Lower lobe of right lung (tissue), 2 donors: ENCODE measurements at regions not wholly inside any gene's neighbourhood (a gene's known extent, or its start where the extent isn't known, plus 50 kb on each side); places are given as distances from the start of the nearest gene placed in this dataset.

Source experiments
- ATAC-seq, 2 donors: fragments of 200-7000 bp; cut with Tn5 transposase; one replicate each; pipeline ENCODE4 v1.9.1; 2020 to 2022; ENCODE audit warnings: mild to moderate bottlenecking in 2 of 2, moderate library complexity in 2 of 2
- DNase-seq: peaks from one replicate; pipeline ENCODE4 v3.0.0-alpha.2; 2020
- H3K27ac ChIP-seq: fragments of 200-600 bp; one replicate; pipeline ENCODE4 v1.8.0; 2022
- H3K27me3 ChIP-seq: fragments of 200-600 bp; one replicate; pipeline ENCODE4 v1.8.0; 2022; ENCODE audit warnings: low read depth
- H3K36me3 ChIP-seq: fragments of 200-600 bp; one replicate; pipeline ENCODE4 v1.8.0; 2022; ENCODE audit warnings: mild to moderate bottlenecking
- H3K4me1 ChIP-seq: fragments of 200-600 bp; one replicate; pipeline ENCODE4 v1.8.0; 2022
- H3K4me3 ChIP-seq: fragments of 200-600 bp; one replicate; pipeline ENCODE4 v1.8.0; 2022; ENCODE audit warnings: mild to moderate bottlenecking
- H3K9me3 ChIP-seq: fragments of 200-600 bp; one replicate; pipeline ENCODE4 v1.8.0; 2022
- intact Hi-C: fragments of 100-400 bp; cut with DNase I; formaldehyde crosslinking; loops from one replicate; pipeline ENCODE4 v1.11.0; 2022
- TF ChIP-seq, protein P1 (sequence below): fragments of 200-600 bp; IDR thresholded peaks from one replicate; pipeline ENCODE4 v1.8.0; 2022; ENCODE audit warnings: antibody characterized with exemption, mild to moderate bottlenecking
- donor health status: DM: no; HTN: yes; CAD: no; lungs with severe emphysema.

DNA sequence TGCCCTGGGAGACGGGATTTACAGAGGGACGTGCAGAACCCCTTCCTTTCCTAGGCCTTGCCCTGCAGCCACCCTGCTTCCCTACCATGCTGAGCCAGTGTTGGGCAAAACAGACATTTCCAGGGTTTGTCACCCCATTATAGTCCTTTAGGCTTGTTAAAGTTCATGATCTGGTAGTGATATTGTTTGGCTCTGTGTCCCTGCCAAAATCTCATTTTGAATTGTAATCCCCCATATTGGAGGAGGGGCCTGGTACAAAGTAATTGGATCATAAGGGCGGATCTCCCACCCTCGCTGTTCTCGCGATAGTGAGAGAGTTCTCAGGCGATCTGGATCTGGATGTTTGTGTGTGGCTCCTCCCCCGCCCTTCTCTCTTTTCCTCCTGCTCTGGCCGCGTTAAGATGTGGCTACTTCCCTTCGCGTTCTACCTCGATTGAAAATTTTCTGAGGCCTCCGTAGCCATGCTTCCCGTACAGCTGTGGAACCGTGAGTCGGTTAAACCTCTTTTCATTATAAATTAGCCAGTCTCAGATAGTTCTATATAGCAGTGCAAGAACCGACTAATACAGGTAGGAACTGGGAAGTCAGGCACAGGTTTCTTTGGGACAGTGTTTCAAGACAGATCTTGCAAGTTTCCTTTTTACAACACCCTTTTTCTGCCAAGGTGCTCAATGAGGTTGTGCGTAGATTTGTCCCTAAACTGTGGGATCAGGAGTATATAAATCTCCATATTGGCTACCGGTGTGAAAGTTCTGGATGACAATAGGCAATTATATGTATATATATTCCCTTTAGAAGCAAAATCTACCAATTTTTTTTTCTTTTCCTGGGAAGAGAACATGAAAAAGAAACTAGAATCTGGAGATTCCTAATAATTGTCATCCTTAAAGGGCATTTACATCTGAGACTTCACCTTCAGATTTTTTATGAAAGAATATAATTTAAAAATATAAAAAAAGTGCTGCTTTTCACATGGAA is 152.1 kb downstream of the SAMD5 start:
- DNase-seq: no peak
- Histone ChIP-seq H3K36me3 (no peaks in the 10 kb centered on the region), H3K27ac (no peak overlapping the region), H3K9me3 (no peaks in the 10 kb centered on the region), H3K4me1 (no peaks in the 10 kb centered on the region), H3K4me3 (no peak overlapping the region), H3K27me3 (no peaks in the 10 kb centered on the region)
- intact Hi-C loops: no loop called here
- TF ChIP-seq, protein P1, sequence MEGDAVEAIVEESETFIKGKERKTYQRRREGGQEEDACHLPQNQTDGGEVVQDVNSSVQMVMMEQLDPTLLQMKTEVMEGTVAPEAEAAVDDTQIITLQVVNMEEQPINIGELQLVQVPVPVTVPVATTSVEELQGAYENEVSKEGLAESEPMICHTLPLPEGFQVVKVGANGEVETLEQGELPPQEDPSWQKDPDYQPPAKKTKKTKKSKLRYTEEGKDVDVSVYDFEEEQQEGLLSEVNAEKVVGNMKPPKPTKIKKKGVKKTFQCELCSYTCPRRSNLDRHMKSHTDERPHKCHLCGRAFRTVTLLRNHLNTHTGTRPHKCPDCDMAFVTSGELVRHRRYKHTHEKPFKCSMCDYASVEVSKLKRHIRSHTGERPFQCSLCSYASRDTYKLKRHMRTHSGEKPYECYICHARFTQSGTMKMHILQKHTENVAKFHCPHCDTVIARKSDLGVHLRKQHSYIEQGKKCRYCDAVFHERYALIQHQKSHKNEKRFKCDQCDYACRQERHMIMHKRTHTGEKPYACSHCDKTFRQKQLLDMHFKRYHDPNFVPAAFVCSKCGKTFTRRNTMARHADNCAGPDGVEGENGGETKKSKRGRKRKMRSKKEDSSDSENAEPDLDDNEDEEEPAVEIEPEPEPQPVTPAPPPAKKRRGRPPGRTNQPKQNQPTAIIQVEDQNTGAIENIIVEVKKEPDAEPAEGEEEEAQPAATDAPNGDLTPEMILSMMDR: no peak
- ATAC-seq: no peak

GRCh38 chr6:147662646-147663045 is 154.2 kb downstream of the SAMD5 start:
- Histone ChIP-seq H3K27me3 (no peaks in the 10 kb centered on the region), H3K36me3 (no peaks in the 10 kb centered on the region), H3K27ac (no peak overlapping the region), H3K4me3 (no peak overlapping the region), H3K4me1 (no peaks in the 10 kb centered on the region), H3K9me3 (no peaks in the 10 kb centered on the region)
- no peak for DNase-seq
- intact Hi-C loops: no loop called here
- ATAC-seq: no peak
- TF ChIP-seq, protein P1: no peak

GRCh38 chr6:147664092-147664491 is 155.6 kb downstream of the SAMD5 start:
- DNase-seq: no peak
- H3K4me3 ChIP-seq: no peak overlapping the region
- no peaks in the 10 kb centered on the region for H3K4me1 ChIP-seq
- no peak overlapping the region for H3K27ac ChIP-seq
- intact Hi-C loops: no loop called here
- H3K9me3 ChIP-seq: no peaks in the 10 kb centered on the region
- no peaks in the 10 kb centered on the region for H3K36me3 ChIP-seq
- TF ChIP-seq, protein P1: no peak
- no peak for ATAC-seq
- H3K27me3 ChIP-seq: no peaks in the 10 kb centered on the region

GRCh38 chr6:147666255-147666654 is 157.8 kb downstream of the SAMD5 start:
- Histone ChIP-seq H3K4me1 (no peaks in the 10 kb centered on the region), H3K27ac (no peak overlapping the region), H3K27me3 (no peaks in the 10 kb centered on the region), H3K36me3 (no peaks in the 10 kb centered on the region), H3K4me3 (no peak overlapping the region), H3K9me3 (no peaks in the 10 kb centered on the region)
- DNase-seq: no peak
- ATAC-seq: no peak
- TF ChIP-seq, protein P1: no peak
- intact Hi-C loops: no loop called here

DNA sequence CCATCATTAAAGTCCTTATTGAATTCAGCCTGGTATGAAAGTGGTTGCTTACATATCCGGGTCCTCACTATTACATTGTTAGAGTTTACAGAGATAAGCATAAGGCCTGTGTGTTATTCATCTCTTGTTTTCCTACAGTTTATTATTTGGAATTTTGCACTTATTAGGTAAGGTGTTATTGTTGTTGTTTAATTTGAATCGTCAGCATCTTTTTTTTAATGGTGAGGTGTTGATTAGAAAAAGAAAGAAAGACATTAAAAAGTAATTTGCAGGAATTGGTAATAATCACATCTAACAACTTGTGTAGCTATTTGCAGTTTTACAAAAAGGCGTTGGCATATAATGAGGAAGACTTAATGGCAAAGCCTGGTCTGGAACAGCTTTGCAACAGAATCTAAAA is 158.6 kb downstream of the SAMD5 start:
- DNase-seq (no peak), ATAC-seq (no peak)
- Histone ChIP-seq H3K27ac (no peak overlapping the region), H3K4me3 (no peak overlapping the region), H3K27me3 (no peaks in the 10 kb centered on the region), H3K4me1 (no peaks in the 10 kb centered on the region), H3K9me3 (no peaks in the 10 kb centered on the region), H3K36me3 (no peaks in the 10 kb centered on the region)
- intact Hi-C loops: no loop called here
- TF ChIP-seq, protein P1: no peak
